Medulla oblongata (tissue), 1 donor: ENCODE measurements at regions not wholly inside any gene's neighbourhood (a gene's known extent, or its start where the extent isn't known, plus 50 kb on each side); places are given as distances from the start of the nearest gene placed in this dataset.

Experiments
- DNase-seq: peaks from one replicate; pipeline ENCODE4 v3.0.0-alpha.2; 2015; ENCODE audit errors: extremely low spot score

DNA sequence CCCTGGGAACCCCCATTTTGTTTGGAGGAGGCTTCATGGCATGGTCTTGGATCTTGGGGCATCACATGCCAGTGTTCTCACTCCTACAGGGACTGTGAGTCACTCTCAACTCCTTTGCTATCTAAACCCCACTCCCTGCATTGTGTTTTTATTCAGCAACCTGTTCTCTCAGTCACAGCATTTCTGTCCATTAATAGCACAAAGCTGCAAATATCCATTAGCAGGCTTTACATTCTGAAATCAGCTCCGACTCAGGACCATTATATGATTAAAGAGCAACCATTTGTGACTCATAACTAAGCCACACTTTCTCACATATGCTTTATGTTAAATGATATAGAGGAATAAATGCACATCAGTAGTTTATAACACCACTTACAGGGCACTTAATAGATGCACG, 462.1 kb upstream of the BRINP1 start:
- DNase-seq, result no peak

DNA sequence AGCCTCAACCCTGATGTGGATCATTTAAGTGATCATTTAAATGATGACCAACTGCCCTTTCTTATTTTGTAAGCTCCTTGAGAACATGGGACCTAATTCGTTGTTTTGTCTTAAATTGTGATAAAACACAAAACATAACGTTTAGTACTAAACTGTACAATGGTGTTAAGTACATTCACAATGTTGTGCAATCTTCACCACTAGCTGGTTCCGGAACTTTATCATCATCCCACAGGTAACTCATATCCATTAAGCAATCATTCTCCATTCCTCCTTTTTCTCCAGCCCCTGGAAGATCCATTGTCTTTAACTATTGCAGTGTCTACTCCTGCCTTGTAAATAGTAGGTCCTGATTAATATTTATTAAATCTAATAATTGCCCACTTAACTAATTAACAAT, 460.5 kb upstream of the BRINP1 start:
- DNase-seq, result no peak

DNA sequence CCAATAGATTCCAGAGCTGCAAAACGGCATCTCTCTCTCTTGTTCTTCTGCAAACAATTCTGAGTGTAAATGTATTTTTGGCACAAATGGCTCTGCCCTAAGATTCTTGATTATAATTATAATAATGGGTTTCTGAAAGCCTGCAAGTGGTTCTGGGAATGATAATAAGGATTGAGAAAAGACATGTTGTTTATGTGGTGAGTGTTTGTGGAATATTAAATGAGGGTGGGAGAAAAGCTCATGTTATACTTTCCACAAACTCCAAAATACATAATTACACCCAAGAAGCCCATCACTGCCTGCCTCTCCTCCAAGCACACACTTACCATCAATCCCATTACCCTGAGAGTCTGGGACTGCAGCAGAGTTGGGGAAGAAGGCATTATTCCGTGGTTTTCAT, 460.0 kb upstream of the BRINP1 start:
- no peak for DNase-seq

DNA sequence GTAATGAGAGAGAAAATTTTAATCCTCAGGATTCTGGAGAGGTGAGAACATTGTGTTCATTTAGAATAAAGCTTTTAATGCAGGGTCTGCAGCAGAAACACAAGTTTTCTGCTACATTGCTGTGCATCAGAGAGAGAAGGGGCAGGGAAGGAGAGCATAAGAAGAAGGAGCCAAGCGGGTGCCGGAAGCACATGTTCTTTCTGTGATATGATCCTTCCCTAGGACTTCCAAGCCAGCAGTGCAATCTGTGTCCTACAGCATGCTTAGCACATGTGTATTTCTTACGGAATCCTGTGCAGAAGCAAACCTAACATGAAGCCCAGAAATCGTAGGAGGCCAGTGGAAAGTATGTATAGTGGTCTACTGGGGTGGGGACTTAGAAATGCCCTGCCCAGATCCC, 458.3 kb upstream of the BRINP1 start:
- DNase-seq, result no peak

DNA sequence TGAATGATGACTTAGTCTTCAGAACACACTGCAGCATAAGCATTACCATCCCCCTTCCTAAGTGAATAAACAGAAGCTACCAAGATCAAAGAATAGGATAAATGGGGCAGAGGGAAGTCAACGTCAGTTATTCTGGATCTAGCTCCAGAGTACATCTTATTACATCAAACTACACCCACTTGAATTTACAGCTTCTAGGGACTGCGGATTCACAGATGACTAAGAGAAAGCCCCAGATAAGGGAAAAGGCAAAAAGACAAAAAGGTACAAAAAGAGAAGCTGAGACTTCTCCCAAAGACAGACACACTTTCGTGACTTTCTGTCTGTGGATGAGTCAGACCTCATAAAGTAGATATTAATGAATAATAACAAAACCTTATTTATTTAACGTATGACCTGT, 457.9 kb upstream of the BRINP1 start:
- DNase-seq, result no peak

DNA sequence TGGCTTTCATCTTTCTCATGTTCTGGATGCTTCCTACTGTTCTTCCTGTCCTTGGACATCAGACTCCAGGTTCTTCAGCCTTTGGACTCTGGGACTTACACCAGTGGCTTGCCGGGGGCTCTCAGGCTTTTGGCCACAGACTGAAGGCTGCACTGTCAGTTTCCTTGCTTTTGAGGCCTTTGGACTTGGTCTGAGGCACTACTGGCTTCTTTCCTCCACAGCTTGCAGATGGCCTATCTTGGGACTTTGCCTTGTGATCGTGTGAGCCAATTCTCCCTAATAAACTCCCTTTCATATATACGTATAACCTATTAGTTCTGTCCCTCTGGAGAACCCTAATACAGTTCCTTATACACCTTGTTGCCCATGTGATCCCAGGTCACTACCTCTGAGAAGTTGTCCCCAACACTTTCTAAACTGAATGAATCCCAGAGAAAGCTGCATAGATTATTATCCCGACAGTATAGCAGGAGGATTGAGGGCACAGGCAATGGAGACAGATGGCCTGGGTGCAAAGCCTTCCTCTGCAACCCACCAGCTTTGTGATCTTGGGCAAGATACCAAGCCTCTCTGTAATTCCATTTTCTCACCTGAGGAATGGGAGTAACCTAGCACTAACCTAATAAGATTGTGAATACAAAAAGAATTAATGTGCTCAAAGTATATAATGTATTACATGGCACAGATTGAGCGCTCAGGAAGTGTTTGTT, 449.6 kb upstream of the BRINP1 start:
- DNase-seq, result no peak

DNA sequence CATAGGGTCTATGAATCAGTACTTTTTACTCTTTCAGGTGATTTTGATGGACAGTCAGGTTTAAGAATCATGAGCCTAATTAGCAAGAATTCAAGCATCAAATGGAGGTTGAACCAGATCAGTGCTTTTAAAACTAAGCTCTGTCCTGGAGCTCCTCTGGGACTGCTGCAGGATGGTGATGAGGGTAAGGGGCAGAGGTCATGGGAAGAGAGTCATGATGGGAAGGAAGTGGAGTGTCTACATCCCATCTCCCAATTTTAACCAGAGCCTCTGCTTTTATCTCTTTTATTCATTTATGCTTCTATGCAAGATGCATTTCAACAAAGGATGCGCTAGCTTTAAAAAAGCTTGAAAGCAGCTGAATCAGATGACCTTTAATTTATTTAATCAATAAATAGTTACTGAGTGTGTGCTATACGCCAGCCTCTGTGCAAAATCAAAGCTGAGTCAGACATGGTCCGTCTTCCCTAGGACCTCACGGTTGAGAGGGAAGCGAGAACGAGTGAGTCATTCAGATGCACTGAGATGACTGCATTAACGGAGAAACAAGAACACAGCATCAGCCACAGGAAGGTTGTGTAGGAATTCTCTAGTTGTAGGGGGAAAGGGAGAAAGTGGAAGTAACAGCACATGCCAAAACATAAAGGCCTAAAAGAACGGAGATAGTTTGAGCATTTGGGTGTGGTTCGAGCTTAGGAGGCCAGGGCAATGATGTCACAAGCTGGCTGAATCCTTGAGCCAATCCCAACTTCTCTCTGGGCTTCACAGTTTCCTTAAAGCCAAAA, 441.6 kb upstream of the BRINP1 start:
- DNase-seq, result no peak

DNA sequence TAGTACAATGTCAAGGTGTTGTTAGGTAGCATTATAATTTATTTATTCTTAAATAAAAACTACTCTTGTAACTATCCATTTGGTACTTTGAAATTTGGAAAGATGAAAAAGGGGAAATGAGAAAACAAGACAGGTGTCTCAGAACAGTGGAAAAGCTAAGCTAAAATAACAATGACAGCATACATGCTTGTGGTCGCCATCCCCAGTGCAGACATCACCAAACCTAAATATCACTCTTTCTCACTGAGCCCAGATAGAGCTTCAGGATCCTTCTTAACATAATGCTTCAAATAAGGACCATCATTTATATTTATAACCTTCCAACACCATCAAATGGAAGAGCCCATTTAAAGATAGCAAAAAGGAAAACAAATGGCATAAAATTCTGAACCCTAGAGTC, 434.4 kb upstream of the BRINP1 start:
- no peak for DNase-seq

DNA sequence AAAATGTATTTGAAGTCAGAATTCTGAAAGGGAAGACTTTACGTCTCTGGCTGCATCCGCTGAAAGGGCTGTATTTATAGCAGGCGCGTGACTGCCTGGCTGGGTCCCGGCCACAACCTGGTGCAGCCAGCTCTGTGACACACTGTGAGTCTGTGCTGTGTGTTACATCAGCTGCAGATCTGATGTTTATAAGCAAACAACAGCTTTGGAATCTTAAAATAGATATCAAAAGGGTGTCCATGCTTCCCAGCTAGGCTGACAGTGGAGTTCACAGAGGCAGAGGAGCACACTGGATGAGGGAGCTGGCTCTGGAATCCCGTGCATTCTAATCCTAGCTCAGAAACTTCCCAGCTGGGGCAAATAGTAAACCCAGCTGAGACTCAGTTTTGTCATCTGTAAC, 433.4 kb upstream of the BRINP1 start:
- peak; percentile 85 for DNase-seq

DNA sequence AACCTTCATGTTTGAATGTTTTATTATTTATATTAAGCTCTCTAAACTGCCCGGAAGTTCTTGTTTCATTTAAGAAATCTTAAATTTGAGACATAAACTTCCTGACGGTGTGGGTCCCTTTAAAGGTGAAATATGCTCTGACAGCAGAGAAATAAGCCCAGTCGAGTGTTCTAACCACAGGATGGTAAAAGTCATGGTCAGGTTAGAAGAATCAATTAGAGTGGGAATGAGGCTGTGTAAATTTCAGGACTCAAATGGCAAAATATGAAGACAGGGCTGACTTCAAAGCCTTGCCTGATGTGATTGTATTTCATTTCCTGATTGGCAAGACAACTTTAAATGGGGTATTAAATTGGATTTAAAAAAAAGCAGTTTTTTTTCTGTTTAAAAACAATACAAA, 432.9 kb upstream of the BRINP1 start:
- DNase-seq, result peak; percentile 13

DNA sequence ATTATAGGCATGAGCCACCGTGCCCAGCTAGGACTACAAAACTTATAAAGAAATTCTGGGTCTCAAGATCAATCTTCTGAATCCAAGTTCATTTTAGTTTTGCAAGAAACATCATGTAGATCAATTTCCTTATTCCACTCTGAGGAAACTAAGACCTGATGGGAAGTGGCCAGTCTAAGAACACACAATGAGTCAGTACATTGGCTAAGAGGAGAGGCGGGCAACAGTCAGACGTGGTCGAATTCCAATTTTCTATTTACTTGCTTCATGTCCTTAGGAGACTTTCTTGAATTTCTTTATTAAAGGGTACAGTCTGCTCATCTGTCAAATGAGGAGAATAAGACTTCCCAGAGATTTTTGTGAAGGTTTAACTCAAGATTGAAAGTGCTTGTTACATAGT, 432.1 kb upstream of the BRINP1 start:
- no peak for DNase-seq

DNA sequence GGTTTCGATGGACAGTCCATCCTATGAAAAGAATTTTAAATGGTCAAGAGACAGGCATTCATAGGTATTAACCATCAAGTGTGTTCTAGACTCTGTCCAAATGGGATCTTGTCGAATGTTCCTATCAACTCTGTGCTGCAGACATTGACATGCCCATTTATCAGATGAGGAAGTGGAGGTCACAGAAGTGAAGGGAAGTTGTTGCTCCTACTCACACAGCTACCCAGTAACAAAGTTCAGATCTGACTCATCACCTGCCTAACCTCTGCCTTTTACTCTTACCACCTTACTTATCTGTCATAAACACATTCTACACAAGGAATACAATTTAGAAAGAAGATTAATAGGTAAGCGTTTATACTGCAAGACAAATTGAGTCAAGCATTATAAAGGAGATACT, 426.2 kb upstream of the BRINP1 start:
- no peak for DNase-seq

DNA sequence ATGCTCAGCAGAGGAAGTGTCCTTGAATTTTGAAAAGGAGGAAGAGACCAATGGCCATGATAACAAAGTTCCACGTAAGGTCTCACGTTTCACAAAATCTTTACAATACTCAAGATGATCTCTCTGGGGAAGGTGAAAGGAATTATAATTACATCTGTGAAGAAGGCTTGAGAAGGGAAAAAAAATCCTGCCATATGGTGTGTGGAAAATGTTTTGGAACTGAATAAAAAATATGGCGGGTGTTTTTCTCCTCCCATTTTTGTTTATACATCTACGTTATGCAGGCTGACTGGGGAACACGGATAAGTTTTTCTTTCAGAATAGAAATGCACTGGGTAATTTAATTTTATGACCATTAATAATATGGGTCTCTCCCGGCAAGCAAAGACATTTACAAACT, 425.6 kb upstream of the BRINP1 start:
- no peak for DNase-seq

DNA sequence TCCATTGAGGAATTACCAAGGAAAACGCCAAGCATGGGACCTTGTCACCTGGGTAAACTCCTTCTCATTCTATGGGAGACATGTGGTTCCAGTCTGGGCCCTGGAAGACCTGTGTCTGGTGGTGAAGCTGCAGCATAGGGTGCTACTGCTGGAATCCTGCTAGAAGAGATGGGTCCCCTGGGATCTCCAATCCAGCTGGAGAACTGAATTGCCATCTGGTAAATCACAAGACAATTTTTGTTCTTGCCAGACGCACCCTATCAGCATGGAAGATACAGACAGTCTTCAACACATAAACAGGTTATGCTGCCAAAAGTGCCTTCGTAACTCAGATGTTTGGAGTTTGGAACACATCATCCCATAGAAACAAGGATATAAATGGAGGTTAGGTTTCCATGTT, 424.0 kb upstream of the BRINP1 start:
- DNase-seq, result no peak

DNA sequence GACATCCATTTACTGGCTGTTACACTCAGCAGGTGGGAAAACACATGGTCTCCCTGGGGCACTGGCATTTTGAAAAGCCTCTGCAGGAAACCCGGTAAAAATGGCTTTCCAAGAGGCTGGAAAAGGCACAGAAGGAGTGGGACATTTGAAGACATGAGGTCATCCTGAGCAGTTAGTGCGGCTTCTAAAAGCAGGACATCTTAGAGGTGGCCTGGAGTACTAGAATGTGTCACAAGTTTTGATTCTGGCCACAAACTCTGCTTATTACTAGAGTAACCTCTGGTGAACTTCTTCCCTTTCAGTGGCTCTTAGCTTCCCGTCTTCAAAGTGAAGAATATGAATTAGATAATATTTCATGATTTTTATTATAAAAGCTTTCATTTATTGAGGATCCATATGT, 423.0 kb upstream of the BRINP1 start:
- DNase-seq, result no peak

DNA sequence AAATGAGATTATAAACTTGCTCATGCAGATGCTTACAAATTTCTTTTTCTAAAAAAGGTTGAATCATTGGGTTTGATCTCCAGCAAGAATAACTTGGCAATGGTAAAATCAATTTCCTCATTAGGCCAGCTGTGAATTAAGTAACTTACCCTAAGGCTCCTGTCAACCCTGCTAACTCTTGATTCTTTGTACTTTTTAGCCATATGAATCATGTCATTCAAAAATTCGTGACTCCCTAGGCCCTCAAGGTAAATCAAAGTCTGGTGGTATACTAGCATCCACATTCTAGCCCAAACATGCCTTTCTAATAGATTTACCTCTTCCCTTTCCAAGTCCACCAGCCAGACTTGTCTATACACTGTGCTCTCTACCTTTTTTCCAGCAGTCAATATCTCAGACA, 420.8 kb upstream of the BRINP1 start:
- no peak for DNase-seq

DNA sequence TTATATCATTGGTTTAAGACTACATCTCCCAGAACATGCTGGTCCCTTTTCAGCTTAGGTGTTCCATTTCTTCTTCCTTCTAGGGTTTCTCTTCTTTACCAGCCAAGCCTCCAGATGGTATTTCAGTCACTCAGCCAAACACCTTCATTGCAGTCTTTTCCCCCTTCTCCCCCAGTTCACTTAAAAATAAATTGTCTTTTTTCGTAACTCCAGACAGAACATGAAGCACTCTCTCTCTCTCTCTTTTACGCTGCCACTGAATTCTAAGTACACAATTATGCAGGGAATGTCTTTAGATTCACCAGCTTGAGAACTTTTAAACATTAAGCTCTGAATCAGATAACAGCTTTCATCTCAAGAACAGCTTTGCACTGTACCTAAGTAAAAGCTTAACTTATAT, 419.7 kb upstream of the BRINP1 start:
- DNase-seq, result no peak

DNA sequence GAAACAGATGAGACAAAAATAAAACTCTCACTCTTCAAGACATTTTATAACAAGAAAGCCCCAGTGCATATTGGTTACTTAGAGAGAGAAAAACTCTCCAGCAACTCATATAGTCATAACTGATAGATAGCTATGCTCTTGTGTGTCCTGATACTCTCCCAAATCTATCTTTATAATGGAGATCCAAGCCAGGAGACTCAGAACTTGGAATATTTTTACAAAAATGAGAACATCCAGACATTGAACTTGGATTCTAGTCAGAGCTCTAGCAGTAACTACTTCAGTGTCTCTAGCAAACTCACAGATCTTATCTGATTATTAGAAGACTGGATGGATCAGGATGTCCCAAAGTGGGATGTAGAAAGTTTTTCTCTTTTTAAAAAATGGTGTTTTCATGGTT, 412.7 kb upstream of the BRINP1 start:
- DNase-seq, result no peak

DNA sequence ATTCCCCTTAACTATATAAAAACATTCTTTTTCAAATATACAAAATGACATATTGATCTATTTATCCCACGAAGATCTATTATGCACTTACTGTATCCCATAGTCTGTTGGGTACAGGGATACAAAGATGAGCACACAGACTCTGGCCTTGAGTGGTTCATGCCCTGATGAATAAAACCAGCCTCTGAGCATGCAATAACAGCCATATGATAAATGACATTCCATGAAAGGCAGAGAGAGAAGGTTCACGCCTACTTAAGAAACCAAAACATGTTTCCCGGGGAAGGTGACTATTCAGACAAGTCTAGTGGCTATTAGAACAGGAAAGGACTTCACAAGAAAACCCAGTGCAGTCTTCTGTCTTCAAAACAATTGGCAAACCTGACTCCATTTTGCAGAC, 406.2 kb upstream of the BRINP1 start:
- no peak for DNase-seq

DNA sequence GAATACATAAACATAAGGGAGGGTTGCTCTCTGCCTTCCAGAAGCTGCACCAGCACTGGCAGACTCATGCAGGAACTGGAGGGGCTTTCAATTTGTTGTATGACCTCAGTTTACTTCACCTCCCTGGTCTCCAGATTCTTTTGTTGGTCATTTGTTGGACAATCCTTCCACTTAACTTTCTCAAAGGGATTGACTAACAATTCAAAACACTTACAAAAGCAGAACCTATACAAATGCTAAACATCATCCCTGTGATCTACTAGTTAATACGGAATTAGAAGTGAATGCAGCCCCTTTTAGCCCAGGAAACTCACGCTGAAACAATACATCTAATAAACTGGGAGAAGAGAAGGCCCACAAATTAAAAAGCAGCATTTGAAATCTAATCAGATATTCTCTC, 404.6 kb upstream of the BRINP1 start:
- no peak for DNase-seq

DNA sequence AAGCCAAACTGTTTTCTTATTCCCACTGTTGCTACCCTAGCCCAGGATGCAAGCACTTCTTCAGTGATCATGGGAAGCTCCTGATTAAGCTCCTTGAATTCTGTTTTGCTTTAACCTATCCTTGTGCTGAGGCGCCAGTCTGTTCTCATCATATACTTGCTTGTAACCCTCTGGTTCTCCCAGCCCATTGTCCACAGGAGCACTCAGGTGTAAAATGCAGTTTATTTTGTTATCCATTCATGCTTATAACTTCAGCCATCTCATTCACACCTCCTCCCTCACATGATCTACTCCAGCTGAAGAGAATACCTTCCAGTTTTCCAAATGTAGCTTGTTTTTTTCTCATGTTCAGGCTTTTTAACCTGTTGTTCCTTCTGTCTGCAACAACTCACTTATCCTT, 402.1 kb upstream of the BRINP1 start:
- no peak for DNase-seq

DNA sequence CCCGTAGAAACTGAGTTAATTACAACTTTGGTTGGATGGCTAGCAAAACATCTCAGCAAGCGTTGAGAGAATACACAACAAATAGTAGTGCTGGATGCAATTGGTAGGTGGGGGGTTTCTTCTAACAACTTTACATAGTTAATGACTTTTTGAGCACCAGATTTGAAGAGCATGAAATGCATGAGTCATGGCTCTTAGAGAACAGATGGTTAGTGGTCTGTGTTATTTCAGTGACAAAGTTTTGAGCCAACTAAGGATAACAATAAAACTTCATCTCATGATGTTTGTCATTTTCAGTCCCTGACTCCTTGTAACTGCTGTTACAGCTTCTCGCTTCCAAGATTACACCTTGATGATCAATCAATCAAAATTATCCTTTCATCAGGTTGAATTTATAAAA, 399.0 kb upstream of the BRINP1 start:
- no peak for DNase-seq

DNA sequence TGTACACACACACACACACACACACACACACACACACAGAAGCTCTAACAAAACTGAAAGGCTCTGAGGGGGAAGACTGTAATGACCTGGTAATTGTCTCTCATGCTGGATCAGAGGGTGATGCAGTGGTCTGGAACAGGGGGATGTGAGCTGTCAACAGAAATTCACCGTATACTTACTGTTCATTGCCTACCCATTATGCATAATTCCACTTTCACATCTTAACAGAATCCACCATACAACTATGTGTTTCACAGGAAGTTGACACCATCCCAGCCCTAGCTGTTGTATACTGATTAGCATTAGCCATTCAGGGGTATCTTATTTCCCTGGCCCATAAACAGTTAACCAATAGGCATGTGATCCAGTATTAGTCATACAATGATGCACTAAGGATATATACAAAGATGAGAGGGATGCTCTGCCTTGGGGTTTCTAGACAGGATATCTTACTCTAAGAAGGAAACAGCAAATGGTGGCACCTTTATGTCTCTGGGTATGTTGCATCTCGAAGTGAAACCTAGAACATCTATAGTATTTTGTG, 396.5 kb upstream of the BRINP1 start:
- no peak for DNase-seq
